NCI-H1092 treated with DMSO at 0.1 percent for 48 hours (cell line): ENCODE measurements at regions not wholly inside any gene's neighbourhood (a gene's known extent, or its start where the extent isn't known, plus 50 kb on each side); places are given as distances from the start of the nearest gene placed in this dataset.
"Not testable (repeated sequence)": the region's sequence is repeated elsewhere in the genome, so short reads cannot be mapped to it uniquely, and the experiment has no call there.

Experiments used
- DNase-seq: peaks from one replicate; lab custom pipeline; 2025; lab: John Stamatoyannopoulos, UW

DNA sequence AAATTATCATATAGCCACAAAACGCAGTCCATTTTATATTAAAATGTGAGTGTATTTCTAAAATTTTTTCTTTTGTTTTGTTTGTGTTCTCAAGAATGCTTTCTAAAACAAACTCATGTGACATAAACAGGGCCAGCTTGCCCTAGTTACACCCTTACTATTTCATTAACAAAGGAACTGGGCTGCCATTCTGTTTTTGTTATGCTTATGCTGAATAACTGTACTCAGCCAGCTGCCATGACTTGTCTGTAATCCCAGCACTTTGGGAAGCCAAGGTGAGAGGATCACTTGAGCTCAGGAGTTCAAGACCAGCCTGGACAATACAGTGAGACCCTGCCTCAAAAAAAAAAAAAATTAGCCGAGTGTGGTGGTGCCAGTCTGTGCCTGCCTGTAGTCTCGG, 66.0 kb upstream of the TMED7 start:
- DNase-seq = not testable (repeated sequence)

DNA sequence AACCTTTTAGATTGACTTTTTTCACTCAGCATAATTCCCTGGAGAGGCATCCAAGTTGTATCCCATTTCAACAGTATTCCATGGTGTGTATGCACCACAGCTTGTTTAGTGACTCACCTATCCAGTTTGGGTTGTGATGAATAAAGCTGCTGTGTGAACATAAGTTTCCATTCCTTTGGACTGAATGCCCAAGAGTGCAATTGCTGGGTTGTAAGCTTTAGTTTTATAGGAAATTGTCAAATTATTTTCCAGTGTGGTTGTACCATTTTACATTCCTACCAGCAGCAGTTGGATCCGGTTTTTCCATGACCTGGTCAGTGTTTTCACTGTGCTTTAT, 60.9 kb upstream of the TMED7 start:
- no peak for DNase-seq

DNA sequence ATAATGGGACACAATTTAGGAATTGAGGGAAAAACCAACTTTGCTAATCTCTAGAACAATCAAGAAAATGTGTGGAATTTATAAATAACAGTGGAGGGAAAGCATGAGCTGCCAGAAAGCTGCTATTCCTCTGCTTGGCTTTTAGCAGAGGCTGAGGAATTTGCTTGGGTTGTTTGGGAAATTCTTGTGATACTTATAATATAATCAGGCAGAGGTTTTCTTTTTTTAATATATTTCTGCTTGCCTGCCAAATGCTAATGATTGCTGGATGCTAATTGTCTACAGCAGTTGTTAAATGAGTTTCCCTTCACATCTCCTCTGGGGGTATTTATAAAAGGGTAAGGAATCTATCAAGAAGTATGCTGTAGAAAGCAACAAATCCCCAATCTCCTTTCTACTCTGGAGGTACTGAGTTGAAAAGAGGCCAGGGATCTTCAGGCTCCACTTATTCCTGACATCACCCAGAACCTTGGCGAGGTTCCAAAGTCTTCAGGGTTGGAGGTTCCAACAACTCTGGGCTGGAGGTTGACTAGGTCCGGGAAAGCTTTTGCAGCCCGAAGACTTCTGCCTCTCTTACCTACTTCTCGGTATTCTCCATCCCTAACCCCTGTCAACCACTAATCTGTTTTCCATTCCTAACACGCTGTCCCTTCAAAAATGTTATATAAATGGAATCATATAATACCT, 60.4 kb upstream of the TMED7 start:
- no peak for DNase-seq

DNA sequence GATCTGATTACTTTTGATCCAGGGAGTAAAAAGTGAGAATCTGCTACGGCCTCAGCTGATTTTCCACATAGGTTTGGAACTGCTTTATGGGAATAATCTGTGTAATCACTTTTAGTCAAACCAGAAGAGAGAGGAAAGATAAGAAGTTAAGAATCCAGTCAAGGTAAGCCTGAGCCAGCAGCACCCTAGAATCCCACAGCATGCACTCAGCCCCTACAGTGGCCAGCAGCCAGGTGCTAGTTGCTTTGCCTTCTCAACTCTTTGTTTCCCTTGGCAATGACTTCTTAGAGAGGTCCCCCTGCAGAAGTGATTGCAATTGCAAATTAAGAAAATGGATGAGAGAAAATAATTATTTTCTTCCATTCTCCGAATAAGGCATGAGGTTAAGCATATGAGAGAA, 59.7 kb upstream of the TMED7 start:
- DNase-seq = no peak

DNA sequence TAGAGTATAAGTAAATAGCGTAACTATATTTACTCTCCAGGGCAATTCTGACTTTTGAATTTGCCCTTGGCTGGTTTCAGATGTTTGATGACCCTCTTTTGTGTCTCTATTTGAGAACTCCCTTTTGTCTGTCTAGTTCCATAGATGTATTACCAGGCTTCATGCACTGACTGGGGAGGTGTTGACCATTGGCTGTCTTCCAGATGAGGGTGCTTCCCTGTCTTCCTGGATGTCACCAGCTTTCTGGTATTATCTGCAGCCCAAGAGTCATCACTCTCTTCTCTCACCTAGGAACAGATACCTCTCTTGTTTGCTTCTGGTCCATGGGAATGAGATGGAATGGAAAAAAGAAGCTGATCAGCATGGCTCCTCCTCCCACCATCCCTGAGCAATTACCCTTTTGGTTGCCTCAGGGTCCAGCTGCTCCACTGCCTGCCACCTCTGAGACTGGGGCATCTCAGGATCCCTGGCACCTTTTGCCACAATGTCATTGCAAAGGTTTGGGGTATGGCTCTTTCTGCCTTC, 58.7 kb upstream of the TMED7 start:
- no peak for DNase-seq

DNA sequence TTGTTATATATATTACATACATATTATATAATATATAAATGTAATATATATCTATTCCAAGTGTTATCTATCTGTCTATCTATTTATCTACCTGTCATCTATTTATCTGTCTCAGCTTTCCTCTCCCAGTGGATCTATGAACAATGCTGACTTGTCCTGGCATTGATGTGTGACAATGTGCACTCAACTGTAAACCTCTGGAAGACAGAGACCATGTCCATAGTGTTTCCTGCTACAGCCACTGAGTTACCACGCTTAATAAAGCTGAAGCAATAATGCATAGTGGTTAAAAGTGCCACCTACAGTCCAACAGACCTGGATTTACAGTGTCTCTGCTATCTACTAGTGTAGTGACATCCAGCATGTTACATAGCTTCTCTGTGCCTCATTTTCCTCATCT, 57.2 kb upstream of the TMED7 start:
- DNase-seq = no peak
